AG08396 (cell line): ENCODE measurements at regions not wholly inside any gene's neighbourhood (a gene's known extent, or its start where the extent isn't known, plus 50 kb on each side); places are given as distances from the start of the nearest gene placed in this dataset.

ENCODE experiments used
- DNase-seq: peaks from one replicate; pipeline ENCODE4 v3.0.0; 2012; ENCODE audit warnings: low spot score, mixed read lengths

- no peak for DNase-seq
These were observed 56.9 kb upstream of the VOPP1 start for GRCh38 chr7:55629051-55629677.

- DNase-seq: no peak
These were observed 52.5 kb upstream of the VOPP1 start for GRCh38 chr7:55624813-55625212.

GRCh38 chr7:55623617-55624016 is 51.3 kb upstream of the VOPP1 start:
- no peak for DNase-seq

GRCh38 chr7:55622241-55622640 is 49.9 kb upstream of the VOPP1 start:
- no peak for DNase-seq
